ENCODE measurements at regions not wholly inside any gene's neighbourhood (a gene's known extent, or its start where the extent isn't known, plus 50 kb on each side); places are given as distances from the start of the nearest gene placed in this dataset.

DNA sequence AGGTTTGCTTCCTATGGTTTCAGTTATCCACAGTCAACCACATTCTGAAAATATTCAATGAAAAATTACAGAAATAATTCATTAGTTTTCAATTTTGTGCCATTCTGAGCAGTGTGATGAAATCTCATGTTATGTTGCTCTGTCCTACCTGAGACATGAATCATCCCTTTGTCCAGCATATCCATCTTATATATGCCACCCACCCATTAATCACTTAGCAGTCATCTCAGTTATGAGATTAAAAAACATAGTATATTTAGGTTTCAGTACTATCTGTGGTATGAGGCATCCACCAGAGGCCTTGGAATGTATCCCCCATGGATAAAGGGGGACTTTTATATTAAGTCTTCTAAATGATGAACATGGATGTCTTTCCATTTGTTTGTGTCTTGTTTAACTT lies 64.7 kb upstream of the PROK2 start:
- no peak for TF ChIP-seq POLR2A (IDR thresholded peaks at IDR 0.05)
- TF ChIP-seq, protein P1, sequence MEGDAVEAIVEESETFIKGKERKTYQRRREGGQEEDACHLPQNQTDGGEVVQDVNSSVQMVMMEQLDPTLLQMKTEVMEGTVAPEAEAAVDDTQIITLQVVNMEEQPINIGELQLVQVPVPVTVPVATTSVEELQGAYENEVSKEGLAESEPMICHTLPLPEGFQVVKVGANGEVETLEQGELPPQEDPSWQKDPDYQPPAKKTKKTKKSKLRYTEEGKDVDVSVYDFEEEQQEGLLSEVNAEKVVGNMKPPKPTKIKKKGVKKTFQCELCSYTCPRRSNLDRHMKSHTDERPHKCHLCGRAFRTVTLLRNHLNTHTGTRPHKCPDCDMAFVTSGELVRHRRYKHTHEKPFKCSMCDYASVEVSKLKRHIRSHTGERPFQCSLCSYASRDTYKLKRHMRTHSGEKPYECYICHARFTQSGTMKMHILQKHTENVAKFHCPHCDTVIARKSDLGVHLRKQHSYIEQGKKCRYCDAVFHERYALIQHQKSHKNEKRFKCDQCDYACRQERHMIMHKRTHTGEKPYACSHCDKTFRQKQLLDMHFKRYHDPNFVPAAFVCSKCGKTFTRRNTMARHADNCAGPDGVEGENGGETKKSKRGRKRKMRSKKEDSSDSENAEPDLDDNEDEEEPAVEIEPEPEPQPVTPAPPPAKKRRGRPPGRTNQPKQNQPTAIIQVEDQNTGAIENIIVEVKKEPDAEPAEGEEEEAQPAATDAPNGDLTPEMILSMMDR (IDR thresholded peaks at IDR 0.05), result no peak

All from right lobe of liver (tissue), 4 donors.